ENCODE measurements at regions not wholly inside any gene's neighbourhood (a gene's known extent, or its start where the extent isn't known, plus 50 kb on each side); places are given as distances from the start of the nearest gene placed in this dataset.

- ATAC-seq: no peak
- no peaks in the 10 kb centered on the region for H3K9me3 ChIP-seq
- H3K4me3 ChIP-seq: no peak overlapping the region
- H3K36me3 ChIP-seq: no peaks in the 10 kb centered on the region
- intact Hi-C loops (cut with DNase I): no loop called here
- no peak for DNase-seq
- H3K27me3 ChIP-seq: no peaks in the 10 kb centered on the region
- no peak for TF ChIP-seq CTCF (IDR thresholded peaks at IDR 0.05)
- H3K27ac ChIP-seq: no peak overlapping the region
- H3K4me1 ChIP-seq: no peaks in the 10 kb centered on the region
Observed at GRCh38 chr5:89232139-89232603, 349.2 kb upstream of the MEF2C start.

GRCh38 chr5:89230178-89230577 lies 347.2 kb upstream of the MEF2C start:
- intact Hi-C loops (cut with DNase I): no loop called here
- ATAC-seq: peak; percentile 26
- Histone ChIP-seq H3K27me3 (no peaks in the 10 kb centered on the region), H3K36me3 (no peaks in the 10 kb centered on the region), H3K27ac (no peak overlapping the region), H3K4me3 (no peak overlapping the region), H3K4me1 (no peaks in the 10 kb centered on the region), H3K9me3 (no peaks in the 10 kb centered on the region)
- TF ChIP-seq CTCF (IDR thresholded peaks at IDR 0.05): no peak
- DNase-seq: no peak

GRCh38 chr5:89229331-89230070 lies 346.5 kb upstream of the MEF2C start:
- no peaks in the 10 kb centered on the region for H3K36me3 ChIP-seq
- no peaks in the 10 kb centered on the region for H3K27me3 ChIP-seq
- H3K27ac ChIP-seq: no peak overlapping the region
- intact Hi-C loops (cut with DNase I): no loop called here
- TF ChIP-seq CTCF (IDR thresholded peaks at IDR 0.05): no peak
- H3K4me1 ChIP-seq: no peaks in the 10 kb centered on the region
- no peak for DNase-seq
- peak; percentile 13 for ATAC-seq
- H3K9me3 ChIP-seq: no peaks in the 10 kb centered on the region
- no peak overlapping the region for H3K4me3 ChIP-seq

GRCh38 chr5:89228355-89228754 lies 345.4 kb upstream of the MEF2C start:
- no peaks in the 10 kb centered on the region for H3K36me3 ChIP-seq
- H3K27ac ChIP-seq: no peak overlapping the region
- H3K9me3 ChIP-seq: no peaks in the 10 kb centered on the region
- ATAC-seq: no peak
- intact Hi-C loops (cut with DNase I): no loop called here
- no peak overlapping the region for H3K4me3 ChIP-seq
- no peak for TF ChIP-seq CTCF (IDR thresholded peaks at IDR 0.05)
- no peaks in the 10 kb centered on the region for H3K27me3 ChIP-seq
- H3K4me1 ChIP-seq: no peaks in the 10 kb centered on the region
- DNase-seq: no peak

GRCh38 chr5:89218364-89218763 lies 335.4 kb upstream of the MEF2C start:
- intact Hi-C loops (cut with DNase I): no loop called here

More at GRCh38 chr5:89218364-89218763, 335.4 kb upstream of the MEF2C start:
- Histone ChIP-seq H3K9me3 (no peaks in the 10 kb centered on the region), H3K27ac (no peak overlapping the region), H3K27me3 (no peaks in the 10 kb centered on the region), H3K36me3 (no peaks in the 10 kb centered on the region), H3K4me1 (no peaks in the 10 kb centered on the region), H3K4me3 (no peak overlapping the region)
- ATAC-seq (no peak), DNase-seq (no peak)
- no peak for TF ChIP-seq CTCF (IDR thresholded peaks at IDR 0.05)
